Adrenal gland (tissue), 9 donors: ENCODE measurements at regions not wholly inside any gene's neighbourhood (a gene's known extent, or its start where the extent isn't known, plus 50 kb on each side); places are given as distances from the start of the nearest gene placed in this dataset.

Experiments used
- DNase-seq, 7 donors: peaks; one replicate each; pipeline ENCODE4 v3.0.0-alpha.2; 2019 to 2020
- H3K27ac ChIP-seq, 5 donors: fragments of 200-600 bp; sonication (generic) in 4 of 5; 1 replicate in 3 of 5; 2 replicates in 2 of 5; pipeline versions ENCODE4 v1.5.1 to v1.8.0; 2016 to 2020; ENCODE audit warnings: mild to moderate bottlenecking in 1 of 5
- H3K27me3 ChIP-seq: fragments of 200-600 bp; 2 replicates; pipeline ENCODE4 v1.8.0; 2021
- H3K36me3 ChIP-seq, 2 donors: fragments of 200-600 bp; replicated peaks in 1 of 2; 1 replicate in 1 of 2; 2 replicates in 1 of 2; pipeline versions ENCODE4 v1.5.1 to v1.8.0; 2018 to 2022
- H3K4me1 ChIP-seq, 2 donors: fragments of 200-600 bp; replicated peaks in 1 of 2; 1 replicate in 1 of 2; 2 replicates in 1 of 2; pipeline versions ENCODE4 v1.5.1 to v1.8.0; 2018 to 2021
- H3K4me3 ChIP-seq, 4 donors: fragments of 200-600 bp; sonication (generic) in 3 of 4; one replicate each; pipeline ENCODE4 v1.5.1; 2016 to 2018
- H3K9me3 ChIP-seq, 3 donors: fragments of 200-600 bp; sonication (generic) in 1 of 3; replicated peaks in 1 of 3; 1 replicate in 2 of 3; 2 replicates in 1 of 3; pipeline versions ENCODE4 v1.5.1 to v1.8.0; 2016 to 2021
- POLR2A ChIP-seq, 2 donors: fragments of 450-650 bp; IDR thresholded peaks; one replicate each; pipeline ENCODE4 v1.6.1; 2017; ENCODE audit warnings: antibody characterized with exemption in 2 of 2, mild to moderate bottlenecking in 2 of 2, moderate library complexity in 1 of 2
- WGBS, 4 donors: extraction: QIAGEN DNeasy Blood & Tissue Kit in 2 of 4; methylation state at CpG; one replicate each; pipeline versions ENCODE4 v1.1.5 to v1.1.7; 2013 to 2017; 5-methylcytosine and 5-hydroxymethylcytosine counted together
- intact Hi-C, 2 donors: fragments of 100-400 bp; cut with DNase I; formaldehyde crosslinking; loops; one replicate each; pipeline versions ENCODE4 v1.14.1 to v1.15.0; 2022 to 2023
- TF ChIP-seq, protein P1 (sequence below), 6 experiments: fragments of 450-650 bp in 4 of 6; fragments of 200-600 bp in 2 of 6; sonication (generic) in 1 of 6; IDR thresholded peaks; 1 replicate in 5 of 6; 2 replicates in 1 of 6; pipeline versions ENCODE4 v1.5.1 to v1.8.0; 2016 to 2021; ENCODE audit warnings: antibody characterized with exemption in 6 of 6, mild to moderate bottlenecking in 2 of 6, moderate library complexity in 1 of 6
- donor health status: healthy with polysubstance abuse.
- donor health status: Bipolar disorder and iron deficiency.
- donor health status: DM: yes; HTN: yes; CAD: no.
- donor health status: DM: no; HTN: no; CAD: no.
- donor health status: DM: no; HTN: no; CAD: no.

DNA sequence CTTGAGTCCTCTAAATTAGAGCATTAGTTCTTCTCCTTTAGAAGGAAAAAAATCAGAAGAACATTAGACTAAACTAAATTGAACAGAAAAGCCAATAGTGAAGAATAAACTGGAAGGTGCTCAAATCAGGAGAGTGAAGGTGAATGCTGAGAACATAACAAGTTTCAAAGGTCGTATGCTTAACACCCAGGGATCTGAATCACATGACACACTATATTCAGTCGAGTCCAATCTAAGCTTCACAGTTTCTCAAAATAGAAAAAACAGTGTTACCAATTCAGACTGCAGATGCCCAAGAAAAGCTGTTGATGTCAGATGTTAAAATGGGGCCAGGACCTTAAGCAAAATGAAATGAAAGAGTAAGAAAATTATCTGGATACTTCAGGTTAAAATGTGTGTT is 614.5 kb downstream of the EFNA5 start:
- 68% methylated on average over 2 of the region's 2 CpGs for WGBS, 4 donors
- intact Hi-C loops = no loop called here
- Histone ChIP-seq H3K27me3 (no peaks in the 10 kb centered on the region), H3K9me3 (no peaks in the 10 kb centered on the region), H3K4me3 (no peak overlapping the region), H3K27ac (no peak overlapping the region), H3K36me3 (no peaks in the 10 kb centered on the region), H3K4me1 (no peaks in the 10 kb centered on the region)
- no peak for TF ChIP-seq POLR2A (IDR thresholded peaks at IDR 0.05)
- TF ChIP-seq, protein P1, sequence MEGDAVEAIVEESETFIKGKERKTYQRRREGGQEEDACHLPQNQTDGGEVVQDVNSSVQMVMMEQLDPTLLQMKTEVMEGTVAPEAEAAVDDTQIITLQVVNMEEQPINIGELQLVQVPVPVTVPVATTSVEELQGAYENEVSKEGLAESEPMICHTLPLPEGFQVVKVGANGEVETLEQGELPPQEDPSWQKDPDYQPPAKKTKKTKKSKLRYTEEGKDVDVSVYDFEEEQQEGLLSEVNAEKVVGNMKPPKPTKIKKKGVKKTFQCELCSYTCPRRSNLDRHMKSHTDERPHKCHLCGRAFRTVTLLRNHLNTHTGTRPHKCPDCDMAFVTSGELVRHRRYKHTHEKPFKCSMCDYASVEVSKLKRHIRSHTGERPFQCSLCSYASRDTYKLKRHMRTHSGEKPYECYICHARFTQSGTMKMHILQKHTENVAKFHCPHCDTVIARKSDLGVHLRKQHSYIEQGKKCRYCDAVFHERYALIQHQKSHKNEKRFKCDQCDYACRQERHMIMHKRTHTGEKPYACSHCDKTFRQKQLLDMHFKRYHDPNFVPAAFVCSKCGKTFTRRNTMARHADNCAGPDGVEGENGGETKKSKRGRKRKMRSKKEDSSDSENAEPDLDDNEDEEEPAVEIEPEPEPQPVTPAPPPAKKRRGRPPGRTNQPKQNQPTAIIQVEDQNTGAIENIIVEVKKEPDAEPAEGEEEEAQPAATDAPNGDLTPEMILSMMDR (IDR thresholded peaks at IDR 0.05) = no peak
- DNase-seq = no peak

DNA sequence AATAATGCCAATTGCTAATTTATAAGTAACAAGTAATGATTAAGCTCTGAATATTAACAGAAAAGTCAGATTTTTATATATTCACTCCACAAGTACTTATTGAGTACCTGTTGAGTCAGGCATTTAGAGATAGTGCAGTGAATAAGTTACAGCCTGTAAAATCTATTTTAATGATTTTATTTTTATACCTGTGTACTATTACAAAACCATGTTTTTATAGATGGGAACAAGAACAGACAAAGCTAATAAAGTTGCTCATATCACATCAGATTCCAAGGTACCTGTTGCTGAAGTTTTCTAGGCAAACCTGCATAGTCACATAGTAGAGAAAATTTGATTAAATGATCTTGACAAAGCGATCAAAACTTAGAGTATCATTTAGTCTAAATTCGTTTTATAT is 623.7 kb downstream of the EFNA5 start:
- no peak for DNase-seq
- Histone ChIP-seq H3K4me1 (no peaks in the 10 kb centered on the region), H3K4me3 (no peak overlapping the region), H3K27me3 (no peaks in the 10 kb centered on the region), H3K27ac (no peak overlapping the region), H3K9me3 (no peaks in the 10 kb centered on the region), H3K36me3 (no peaks in the 10 kb centered on the region)
- TF ChIP-seq, protein P1 (IDR thresholded peaks at IDR 0.05) = no peak
- TF ChIP-seq POLR2A (IDR thresholded peaks at IDR 0.05) = no peak
- 60 to 75% (median 65%) methylated on average over 2 of the region's 2 CpGs for WGBS, 4 donors
- intact Hi-C loops = no loop called here

DNA sequence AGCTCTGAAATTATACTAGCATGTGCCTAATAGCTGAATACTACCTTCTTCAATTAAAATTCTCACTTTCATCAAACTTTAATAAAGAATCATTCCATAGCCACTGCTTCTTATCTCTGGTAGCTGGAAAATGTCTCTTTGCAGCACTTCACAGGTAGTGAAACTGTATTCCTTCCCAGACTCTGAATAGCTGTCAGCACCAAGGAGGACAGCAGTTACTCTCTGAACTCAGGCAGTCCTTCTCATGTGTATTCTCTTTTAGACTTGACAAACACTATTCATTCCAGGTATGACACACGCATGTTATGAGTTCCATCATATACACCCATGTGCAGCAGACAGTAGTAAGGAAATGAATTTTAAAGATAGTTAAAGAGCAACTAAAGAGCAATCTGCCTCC is 627.1 kb downstream of the EFNA5 start:
- 84 to 100% (median 94%) methylated on average over 1 of the region's 1 CpG for WGBS, 4 donors
- H3K36me3 ChIP-seq = no peaks in the 10 kb centered on the region
- intact Hi-C loops = no loop called here
- no peak overlapping the region for H3K27ac ChIP-seq
- no peaks in the 10 kb centered on the region for H3K9me3 ChIP-seq
- H3K4me1 ChIP-seq = no peaks in the 10 kb centered on the region
- H3K27me3 ChIP-seq = no peaks in the 10 kb centered on the region
- no peak overlapping the region for H3K4me3 ChIP-seq
- TF ChIP-seq, protein P1 (IDR thresholded peaks at IDR 0.05) = no peak
- TF ChIP-seq POLR2A (IDR thresholded peaks at IDR 0.05) = no peak
- DNase-seq = no peak

DNA sequence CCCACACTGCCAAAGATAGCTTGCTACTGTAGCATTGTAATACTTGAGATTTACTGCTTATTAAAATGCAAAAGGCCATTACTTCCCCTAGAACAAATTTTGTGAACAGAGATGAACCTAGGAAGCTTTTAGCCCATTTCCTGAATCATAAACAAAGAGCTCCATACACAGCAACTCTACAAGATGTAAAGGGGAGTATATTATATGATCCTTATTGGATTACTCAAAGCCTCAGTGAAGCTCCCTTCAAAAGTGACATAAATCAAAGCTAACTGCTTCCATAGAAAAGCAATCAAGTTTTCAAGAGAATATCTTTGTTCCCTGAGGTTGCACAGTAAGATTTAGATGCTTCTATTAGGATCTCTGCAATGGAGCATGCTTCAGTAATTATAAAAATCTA is 629.8 kb downstream of the EFNA5 start:
- Histone ChIP-seq H3K27ac (no peak overlapping the region), H3K4me3 (no peak overlapping the region), H3K9me3 (no peaks in the 10 kb centered on the region), H3K4me1 (no peaks in the 10 kb centered on the region), H3K36me3 (no peaks in the 10 kb centered on the region), H3K27me3 (no peaks in the 10 kb centered on the region)
- intact Hi-C loops = no loop called here
- DNase-seq = no peak
- TF ChIP-seq POLR2A (IDR thresholded peaks at IDR 0.05) = no peak
- TF ChIP-seq, protein P1 (IDR thresholded peaks at IDR 0.05) = no peak
